IPS-20b (cell line): ENCODE measurements at regions not wholly inside any gene's neighbourhood (a gene's known extent, or its start where the extent isn't known, plus 50 kb on each side); places are given as distances from the start of the nearest gene placed in this dataset.

Experiments used
- H3K27ac ChIP-seq: one replicate; pipeline ENCODE4 v1.5.1; 2013; ENCODE audit warnings: low read length
- H3K27me3 ChIP-seq: 2 replicates; pipeline ENCODE4 v1.6.1; 2013; ENCODE audit warnings: mild to moderate bottlenecking, low read length, inconsistent platforms; ENCODE audit not compliant: insufficient read depth
- H3K36me3 ChIP-seq: 2 replicates; pipeline ENCODE4 v1.6.1; 2013; ENCODE audit warnings: low read depth, mild to moderate bottlenecking, inconsistent platforms, low read length, moderate library complexity; ENCODE audit not compliant: insufficient read depth
- H3K4me1 ChIP-seq: 2 replicates; pipeline ENCODE4 v1.6.1; 2013; ENCODE audit warnings: mild to moderate bottlenecking, control low read depth, inconsistent platforms, low read length, moderate library complexity; ENCODE audit not compliant: insufficient read depth
- H3K4me3 ChIP-seq: 2 replicates; pipeline ENCODE4 v1.5.1; 2013; ENCODE audit warnings: mild to moderate bottlenecking, low read length, inconsistent platforms
- H3K9ac ChIP-seq: 2 replicates; pipeline ENCODE4 v1.6.1; 2013; ENCODE audit warnings: low read depth, mild to moderate bottlenecking, inconsistent platforms, low read length, moderate library complexity
- H3K9me3 ChIP-seq: 2 replicates; pipeline ENCODE4 v1.6.1; 2013; ENCODE audit warnings: mild to moderate bottlenecking, low read depth, low read length, inconsistent platforms; ENCODE audit not compliant: insufficient read depth

DNA sequence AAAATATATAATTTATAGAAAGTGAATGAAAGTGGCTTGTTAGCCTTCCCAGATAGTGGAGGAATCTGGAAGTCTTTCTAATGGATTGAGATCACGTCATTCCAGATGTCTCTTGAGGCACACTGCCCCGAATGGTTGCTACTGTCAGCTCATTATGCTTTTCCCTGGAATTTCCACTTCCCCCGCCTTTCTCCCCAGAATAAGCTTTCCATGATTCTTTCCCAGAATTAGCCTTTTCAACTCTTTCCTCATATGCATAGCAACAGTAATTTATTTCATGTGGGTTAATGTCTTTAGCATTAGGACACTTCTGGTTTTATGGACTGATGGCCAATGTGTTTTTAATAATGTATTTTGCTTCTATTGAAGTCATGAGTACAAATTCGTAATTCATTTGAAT lies 81.5 kb downstream of the PALM2AKAP2 start:
- no peaks in the 10 kb centered on the region for H3K27me3 ChIP-seq
- H3K4me1 ChIP-seq: peaks cover 4% of the 10 kb centered on the region
- H3K36me3 ChIP-seq: no peaks in the 10 kb centered on the region
- no peaks in the 10 kb centered on the region for H3K9me3 ChIP-seq
- H3K4me3 ChIP-seq: no peak overlapping the region
- H3K27ac ChIP-seq: no peak overlapping the region
- no peak overlapping the region for H3K9ac ChIP-seq

GRCh38 chr9:109861918-109862317 lies 81.9 kb downstream of the PALM2AKAP2 start:
- peaks cover 4% of the 10 kb centered on the region for H3K4me1 ChIP-seq
- H3K36me3 ChIP-seq: no peaks in the 10 kb centered on the region
- H3K27me3 ChIP-seq: no peaks in the 10 kb centered on the region
- H3K4me3 ChIP-seq: no peak overlapping the region
- no peak overlapping the region for H3K27ac ChIP-seq
- no peaks in the 10 kb centered on the region for H3K9me3 ChIP-seq
- no peak overlapping the region for H3K9ac ChIP-seq

GRCh38 chr9:109862452-109862851 lies 82.5 kb downstream of the PALM2AKAP2 start:
- Histone ChIP-seq H3K4me1 (no peaks in the 10 kb centered on the region; the same call in 1 of the 2 replicates), H3K27ac (no peak overlapping the region), H3K27me3 (no peaks in the 10 kb centered on the region), H3K4me3 (no peak overlapping the region), H3K9ac (no peak overlapping the region), H3K9me3 (no peaks in the 10 kb centered on the region), H3K36me3 (no peaks in the 10 kb centered on the region)

DNA sequence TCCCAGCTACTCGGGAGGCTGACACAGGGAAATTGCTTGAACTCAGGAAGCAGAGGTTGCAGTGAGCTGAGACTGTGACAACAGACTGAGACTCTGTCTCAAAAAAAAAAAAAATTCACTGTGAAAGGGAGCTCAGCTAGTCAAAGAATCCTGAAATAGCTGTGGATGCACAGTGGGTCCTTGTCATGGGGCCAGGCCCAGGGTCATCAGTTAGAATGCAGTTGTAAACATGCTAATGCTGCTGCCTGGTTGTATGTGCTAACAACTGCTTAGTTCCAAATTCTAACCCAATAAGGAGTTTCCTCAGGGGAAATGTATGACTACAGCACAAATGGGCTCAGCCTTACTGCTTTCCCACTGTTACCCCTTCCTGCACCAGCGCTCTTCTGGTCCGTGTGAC lies 84.0 kb downstream of the PALM2AKAP2 start:
- Histone ChIP-seq H3K4me1 (no peaks in the 10 kb centered on the region; the same call in 1 of the 2 replicates), H3K9ac (no peak overlapping the region), H3K36me3 (no peaks in the 10 kb centered on the region), H3K27me3 (no peaks in the 10 kb centered on the region), H3K27ac (no peak overlapping the region), H3K9me3 (no peaks in the 10 kb centered on the region), H3K4me3 (no peak overlapping the region)

DNA sequence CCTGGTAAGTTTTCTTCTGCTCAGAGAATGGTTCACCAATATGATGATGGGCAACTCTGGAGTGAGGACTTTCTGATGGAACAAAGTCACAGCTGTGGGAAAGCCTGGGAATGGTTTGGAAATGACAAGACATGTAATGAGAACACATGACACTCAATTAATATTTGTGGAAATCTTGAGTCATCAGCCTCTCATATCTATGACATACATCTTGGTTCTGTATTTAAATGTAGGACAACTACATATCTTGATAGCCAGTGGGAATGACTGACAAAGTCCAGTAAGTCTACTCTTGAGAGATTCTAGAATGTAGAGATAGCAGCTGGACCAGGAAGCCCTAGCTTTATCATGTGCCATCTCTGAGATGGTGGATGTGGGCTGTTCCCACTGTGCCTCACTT lies 85.5 kb downstream of the PALM2AKAP2 start:
- Histone ChIP-seq H3K4me3 (no peak overlapping the region), H3K9me3 (no peaks in the 10 kb centered on the region), H3K36me3 (no peaks in the 10 kb centered on the region), H3K27ac (no peak overlapping the region), H3K4me1 (no peaks in the 10 kb centered on the region; the same call in 1 of the 2 replicates), H3K27me3 (no peaks in the 10 kb centered on the region), H3K9ac (no peak overlapping the region)

DNA sequence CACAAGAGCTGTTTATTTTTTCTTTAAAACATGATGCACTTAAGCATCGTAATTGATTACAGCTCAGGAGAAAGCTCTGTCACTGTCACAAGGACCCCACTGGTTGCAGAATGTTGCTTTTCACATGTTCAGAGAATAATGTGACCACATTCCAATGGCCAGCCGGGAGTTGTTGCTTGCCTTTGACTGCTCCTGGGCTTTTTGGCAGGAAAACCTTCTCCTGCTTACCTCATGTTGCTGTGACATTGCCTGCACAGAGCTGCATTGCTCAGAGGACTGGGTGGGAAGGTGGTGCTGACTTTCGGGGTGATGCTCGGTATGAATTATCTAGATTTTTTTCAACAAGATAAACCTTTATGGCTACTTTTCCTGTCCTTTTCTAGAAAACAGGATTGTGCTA lies 88.2 kb downstream of the PALM2AKAP2 start:
- Histone ChIP-seq H3K4me1 (no peaks in the 10 kb centered on the region), H3K27ac (no peak overlapping the region)

GRCh38 chr9:109868722-109869121 lies 88.7 kb downstream of the PALM2AKAP2 start:
- Histone ChIP-seq H3K27me3 (no peaks in the 10 kb centered on the region), H3K9me3 (no peaks in the 10 kb centered on the region), H3K4me1 (no peaks in the 10 kb centered on the region), H3K36me3 (no peaks in the 10 kb centered on the region), H3K4me3 (no peak overlapping the region), H3K27ac (no peak overlapping the region), H3K9ac (no peak overlapping the region)

More for the DNA sequence above, 88.2 kb downstream of the PALM2AKAP2 start:
- Histone ChIP-seq H3K27me3 (no peaks in the 10 kb centered on the region), H3K4me3 (no peak overlapping the region), H3K36me3 (no peaks in the 10 kb centered on the region), H3K9me3 (no peaks in the 10 kb centered on the region), H3K9ac (no peak overlapping the region)

DNA sequence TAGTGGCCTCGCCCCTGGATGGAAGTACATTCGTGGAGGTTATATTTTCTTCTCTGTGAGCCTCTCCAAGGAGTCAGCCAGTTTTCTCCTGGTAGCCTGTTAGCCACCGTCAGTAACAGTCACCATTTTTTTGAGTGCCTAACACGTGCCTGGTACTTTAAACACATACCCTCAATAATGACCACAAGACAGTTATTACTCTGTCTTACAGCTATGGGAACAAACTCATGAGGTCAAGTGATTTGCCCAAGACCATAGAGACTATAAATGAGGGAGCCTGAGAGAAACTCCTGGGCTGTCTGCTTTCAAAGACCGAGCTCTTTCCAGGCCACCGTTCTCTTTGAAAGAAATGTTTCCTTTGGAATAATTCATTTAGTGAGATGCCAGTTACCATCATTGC lies 90.4 kb downstream of the PALM2AKAP2 start:
- no peaks in the 10 kb centered on the region for H3K9me3 ChIP-seq
- H3K4me3 ChIP-seq: no peak overlapping the region
- no peak overlapping the region for H3K27ac ChIP-seq
- no peak overlapping the region for H3K9ac ChIP-seq
- peaks cover 3% of the 10 kb centered on the region; the same call in 1 of the 2 replicates for H3K4me1 ChIP-seq
- no peaks in the 10 kb centered on the region for H3K36me3 ChIP-seq
- H3K27me3 ChIP-seq: no peaks in the 10 kb centered on the region

GRCh38 chr9:109872901-109873300 lies 92.9 kb downstream of the PALM2AKAP2 start:
- H3K9ac ChIP-seq: no peak overlapping the region
- H3K4me3 ChIP-seq: no peak overlapping the region
- H3K27me3 ChIP-seq: no peaks in the 10 kb centered on the region
- H3K4me1 ChIP-seq: peaks cover 4% of the 10 kb centered on the region; the same call in 1 of the 2 replicates
- no peaks in the 10 kb centered on the region for H3K9me3 ChIP-seq
- H3K36me3 ChIP-seq: no peaks in the 10 kb centered on the region
- H3K27ac ChIP-seq: no peak overlapping the region

DNA sequence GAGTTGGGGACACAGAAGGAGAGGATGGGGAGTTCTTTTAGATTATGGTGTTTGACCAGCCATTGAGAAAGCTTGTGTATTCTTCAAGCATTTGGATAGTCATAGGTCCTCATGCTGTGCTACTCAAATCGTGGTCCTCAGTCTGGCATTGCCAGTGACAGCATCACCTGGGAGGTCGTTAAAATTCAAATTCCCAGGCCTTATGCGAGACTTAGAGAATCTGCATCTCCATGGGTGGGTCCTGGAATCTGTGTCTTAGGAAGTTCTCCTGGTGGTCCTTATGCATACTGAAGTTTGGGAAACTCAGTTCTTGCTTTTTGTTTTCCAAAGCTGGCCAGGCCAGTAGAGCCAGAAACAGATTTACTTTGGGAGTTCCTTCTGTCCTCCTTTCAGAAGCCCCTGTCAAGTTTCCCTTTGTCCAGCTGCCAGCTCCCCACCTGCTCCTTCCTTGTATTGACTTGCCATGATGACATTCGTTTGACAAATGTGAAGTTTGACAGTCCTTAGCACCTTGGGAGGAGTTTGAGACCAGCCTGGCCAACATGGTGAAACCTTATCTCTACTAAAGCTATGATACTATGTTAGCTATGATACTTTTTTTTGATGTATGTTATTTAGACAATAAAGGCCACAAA lies 95.6 kb downstream of the PALM2AKAP2 start:
- no peaks in the 10 kb centered on the region for H3K9me3 ChIP-seq
- H3K9ac ChIP-seq: no peak overlapping the region
- H3K27ac ChIP-seq: no peak overlapping the region
- no peak overlapping the region for H3K4me3 ChIP-seq
- peaks cover 4% of the 10 kb centered on the region; the same call in 1 of the 2 replicates for H3K4me1 ChIP-seq
- no peaks in the 10 kb centered on the region for H3K27me3 ChIP-seq
- no peaks in the 10 kb centered on the region for H3K36me3 ChIP-seq

DNA sequence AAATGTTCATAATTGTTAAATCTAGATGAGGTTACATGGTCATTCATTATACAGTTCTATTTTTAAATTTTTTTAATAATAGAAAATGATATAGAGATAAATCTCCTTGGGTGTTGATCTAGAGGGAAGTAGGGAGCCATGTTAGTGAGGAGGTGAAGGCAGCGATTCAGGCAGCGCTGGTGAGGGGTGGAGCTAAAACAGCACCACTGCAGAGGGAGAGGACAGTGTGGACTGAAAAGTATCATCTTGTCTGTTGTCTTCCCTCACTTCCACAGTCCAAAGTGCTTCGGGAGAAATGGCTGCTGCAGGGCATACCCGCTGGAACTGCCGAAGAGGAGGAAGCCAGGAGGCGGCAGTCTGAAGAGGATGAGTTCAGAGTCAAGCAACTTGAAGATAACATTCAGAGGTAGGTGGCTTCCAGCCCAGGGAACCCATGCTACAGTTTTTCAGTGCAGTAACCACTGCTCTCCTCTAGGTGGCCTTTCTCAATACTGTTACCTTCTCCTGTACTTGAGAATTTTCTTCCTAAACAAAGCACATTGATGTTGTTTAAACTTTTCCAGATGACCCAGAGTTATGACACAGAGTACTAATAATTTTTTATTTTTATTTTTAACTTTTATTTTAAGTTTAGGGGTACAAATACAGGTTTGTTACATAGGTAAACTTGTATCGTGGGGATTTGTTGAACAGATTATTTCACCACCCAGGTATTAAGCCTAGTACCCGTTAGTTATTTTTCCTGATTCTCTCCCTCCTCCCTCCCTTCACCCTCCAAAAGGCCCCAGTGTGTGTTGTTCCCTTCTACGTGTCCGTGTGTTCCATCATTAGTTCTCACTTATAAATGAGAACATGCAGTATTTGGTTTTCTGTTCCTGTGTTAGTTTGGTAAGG lies 100.5 kb downstream of the PALM2AKAP2 start:
- Histone ChIP-seq H3K4me3 (peak overlapping the region; percentile 42; the same call in 1 of the 2 replicates), H3K36me3 (no peaks in the 10 kb centered on the region), H3K9me3 (no peaks in the 10 kb centered on the region), H3K27me3 (no peaks in the 10 kb centered on the region), H3K27ac (no peak overlapping the region), H3K4me1 (no peaks in the 10 kb centered on the region; the same call in 1 of the 2 replicates), H3K9ac (no peak overlapping the region)

GRCh38 chr9:109883623-109884022 lies 103.6 kb downstream of the PALM2AKAP2 start:
- Histone ChIP-seq H3K4me3 (no peak overlapping the region), H3K27me3 (no peaks in the 10 kb centered on the region), H3K27ac (no peak overlapping the region), H3K9ac (no peak overlapping the region), H3K36me3 (no peaks in the 10 kb centered on the region), H3K4me1 (peaks cover 4% of the 10 kb centered on the region; the same call in 1 of the 2 replicates), H3K9me3 (no peaks in the 10 kb centered on the region)
